Mammary epithelial cell (primary cell): ENCODE measurements at regions not wholly inside any gene's neighbourhood (a gene's known extent, or its start where the extent isn't known, plus 50 kb on each side); places are given as distances from the start of the nearest gene placed in this dataset.

Experiments used
- EZH2 ChIP-seq: IDR thresholded peaks from 2 replicates; pipeline ENCODE4 v1.6.1; 2012; ENCODE audit warnings: low read length, inconsistent platforms, borderline replicate concordance
- TF ChIP-seq, protein P1 (sequence below), 2 donors: IDR thresholded peaks in 1 of 2; conservative IDR thresholded peaks in 1 of 2; 2 replicates each; pipeline ENCODE4 v1.5.1; 2011 to 2012; ENCODE audit warnings: inconsistent platforms in 2 of 2, low read length in 2 of 2, mild to moderate bottlenecking in 2 of 2, control low read depth in 1 of 2, low read depth in 1 of 2; ENCODE audit not compliant: insufficient read depth in 1 of 2; ENCODE audit errors: extremely low read depth in 1 of 2

DNA sequence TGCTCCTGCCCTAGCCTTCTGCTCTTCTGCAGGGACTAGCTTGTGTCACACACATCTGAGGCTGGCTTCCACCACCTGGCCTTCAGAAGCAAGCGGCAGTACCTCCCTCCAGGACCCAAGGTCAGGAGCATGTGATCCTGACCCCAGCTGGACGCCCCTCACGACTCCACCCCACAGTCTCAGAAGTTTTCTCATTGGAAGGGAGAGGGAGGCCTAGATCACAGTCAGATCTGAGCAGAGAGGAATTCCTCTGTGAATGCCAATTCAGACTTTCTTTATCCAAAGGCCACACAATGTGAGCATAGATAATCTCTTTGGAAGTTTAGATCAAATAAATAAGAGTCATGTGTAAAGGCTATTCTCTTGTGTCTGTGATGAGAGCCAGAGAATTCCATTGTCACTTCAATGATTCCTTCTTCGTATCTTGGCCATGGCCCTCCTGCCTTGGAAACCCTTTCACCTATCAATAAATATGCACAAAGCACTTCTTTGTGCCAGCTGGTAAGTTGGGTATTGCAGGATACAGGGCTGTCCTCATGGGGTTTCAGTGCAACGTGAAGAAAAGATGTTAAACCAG is 142.9 kb downstream of the SNX19 start:
- TF ChIP-seq, protein P1, sequence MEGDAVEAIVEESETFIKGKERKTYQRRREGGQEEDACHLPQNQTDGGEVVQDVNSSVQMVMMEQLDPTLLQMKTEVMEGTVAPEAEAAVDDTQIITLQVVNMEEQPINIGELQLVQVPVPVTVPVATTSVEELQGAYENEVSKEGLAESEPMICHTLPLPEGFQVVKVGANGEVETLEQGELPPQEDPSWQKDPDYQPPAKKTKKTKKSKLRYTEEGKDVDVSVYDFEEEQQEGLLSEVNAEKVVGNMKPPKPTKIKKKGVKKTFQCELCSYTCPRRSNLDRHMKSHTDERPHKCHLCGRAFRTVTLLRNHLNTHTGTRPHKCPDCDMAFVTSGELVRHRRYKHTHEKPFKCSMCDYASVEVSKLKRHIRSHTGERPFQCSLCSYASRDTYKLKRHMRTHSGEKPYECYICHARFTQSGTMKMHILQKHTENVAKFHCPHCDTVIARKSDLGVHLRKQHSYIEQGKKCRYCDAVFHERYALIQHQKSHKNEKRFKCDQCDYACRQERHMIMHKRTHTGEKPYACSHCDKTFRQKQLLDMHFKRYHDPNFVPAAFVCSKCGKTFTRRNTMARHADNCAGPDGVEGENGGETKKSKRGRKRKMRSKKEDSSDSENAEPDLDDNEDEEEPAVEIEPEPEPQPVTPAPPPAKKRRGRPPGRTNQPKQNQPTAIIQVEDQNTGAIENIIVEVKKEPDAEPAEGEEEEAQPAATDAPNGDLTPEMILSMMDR (conservative IDR thresholded peaks at IDR 0.05 in 1 of 2, IDR thresholded peaks at IDR 0.05 in 1 of 2; ENCODE audit: extremely low read depth in 1 of 2, insufficient read depth in 1 of 2, low read depth in 1 of 2, low read length in 2 of 2): no peak
- TF ChIP-seq EZH2: no peak
